Fibroblast of skin of scalp (primary cell): ENCODE measurements at regions not wholly inside any gene's neighbourhood (a gene's known extent, or its start where the extent isn't known, plus 50 kb on each side); places are given as distances from the start of the nearest gene placed in this dataset.

ENCODE experiments used
- DNase-seq: peaks from one replicate; pipeline ENCODE4 v3.0.0-alpha.2; 2013

DNA sequence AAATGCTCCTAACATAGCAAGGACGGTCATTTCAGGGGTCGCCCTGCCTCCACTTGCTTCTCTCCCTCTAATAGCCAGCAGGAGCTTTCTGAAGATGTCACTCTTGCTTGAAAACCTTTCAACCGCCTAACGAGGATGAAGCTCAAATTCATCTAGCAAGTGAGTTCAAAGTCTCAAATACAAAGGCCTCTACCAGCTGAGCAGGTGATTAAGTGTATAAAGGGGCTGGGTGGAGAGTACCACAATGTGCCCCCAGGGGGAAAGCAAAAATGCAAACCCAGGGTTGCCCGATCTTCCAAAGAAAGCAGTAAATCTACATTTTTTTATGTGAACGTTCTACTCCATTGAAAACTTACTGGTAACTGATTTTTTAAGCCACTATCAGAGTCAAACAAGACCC lies 50.4 kb upstream of the GRIP2 start:
- no peak for DNase-seq

DNA sequence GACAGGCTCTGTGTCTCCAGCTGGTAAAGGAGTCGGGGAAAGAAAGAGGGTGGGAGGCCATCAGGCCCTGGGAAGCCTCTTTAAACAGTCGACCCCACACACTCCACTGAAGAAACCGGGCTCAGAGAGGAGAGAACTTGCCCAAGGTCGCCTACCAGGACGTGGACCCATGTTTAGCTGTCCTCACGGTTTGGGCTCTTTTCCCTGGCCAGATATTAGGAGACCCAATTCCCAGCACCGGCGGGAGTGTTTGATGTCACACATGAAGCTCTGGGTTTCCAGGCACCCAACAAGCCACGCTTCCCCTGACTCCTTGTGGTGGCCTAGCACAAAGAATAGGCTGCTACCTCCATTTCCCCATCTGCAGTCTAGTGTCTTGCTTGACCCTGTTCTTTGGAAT lies 52.2 kb upstream of the GRIP2 start:
- DNase-seq = no peak

DNA sequence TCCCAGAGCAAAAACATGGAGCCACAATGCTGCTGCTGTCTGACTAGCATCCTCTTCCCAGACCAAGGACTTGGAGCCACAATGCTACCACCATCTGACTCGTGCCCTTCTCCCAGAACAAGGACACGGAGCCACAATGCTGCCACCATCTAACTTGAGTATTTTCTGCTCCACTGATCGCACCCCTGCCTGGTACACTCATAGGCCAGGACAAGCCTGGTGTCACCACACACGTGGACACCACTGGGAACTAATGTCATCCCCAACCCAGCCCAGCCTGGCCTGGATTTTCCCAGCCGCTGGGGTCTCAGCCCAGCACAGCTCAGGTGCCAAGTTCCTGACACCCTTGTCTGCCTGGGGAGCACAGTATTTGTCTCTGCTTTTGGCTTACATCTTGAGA lies 52.7 kb upstream of the GRIP2 start:
- DNase-seq = no peak

DNA sequence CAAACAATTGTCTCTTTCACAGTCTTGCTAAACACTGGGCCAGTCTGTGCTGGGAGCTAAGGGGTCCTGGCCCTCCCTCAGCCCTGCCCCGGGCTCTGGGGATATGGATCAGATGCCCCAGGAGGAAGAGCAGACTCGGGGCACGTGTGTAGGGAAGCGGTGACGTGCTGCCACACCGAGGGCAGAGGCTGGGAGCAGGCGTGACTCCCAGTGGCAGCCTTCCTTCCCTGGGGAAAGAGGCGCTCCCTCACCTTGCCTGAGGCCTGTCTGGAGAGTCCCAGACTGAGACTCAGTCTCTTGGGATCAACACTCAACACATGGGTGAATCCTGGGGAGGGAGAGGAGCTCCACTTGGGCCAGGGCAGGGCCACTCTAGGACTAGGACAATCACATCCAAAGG lies 54.1 kb upstream of the GRIP2 start:
- no peak for DNase-seq

DNA sequence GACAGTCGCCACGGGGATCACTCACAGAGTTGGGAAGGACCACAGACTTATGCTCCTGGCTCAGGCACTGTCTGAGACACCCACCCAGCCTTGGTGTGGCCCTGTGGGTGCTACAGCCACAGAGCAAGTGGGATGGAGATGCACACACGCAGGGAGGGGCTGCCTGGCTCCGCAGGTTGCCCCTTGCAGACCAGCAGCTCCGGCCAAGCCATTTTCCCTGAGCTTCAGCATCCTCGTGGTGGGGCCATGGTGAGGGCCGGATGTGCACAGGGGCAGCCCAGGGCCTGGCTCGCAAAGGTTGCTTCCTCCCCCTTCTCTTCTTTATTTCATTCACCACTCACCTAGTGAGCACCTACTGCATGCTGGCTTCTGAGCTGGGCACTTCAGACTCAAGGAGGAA lies 55.4 kb upstream of the GRIP2 start:
- DNase-seq = no peak

DNA sequence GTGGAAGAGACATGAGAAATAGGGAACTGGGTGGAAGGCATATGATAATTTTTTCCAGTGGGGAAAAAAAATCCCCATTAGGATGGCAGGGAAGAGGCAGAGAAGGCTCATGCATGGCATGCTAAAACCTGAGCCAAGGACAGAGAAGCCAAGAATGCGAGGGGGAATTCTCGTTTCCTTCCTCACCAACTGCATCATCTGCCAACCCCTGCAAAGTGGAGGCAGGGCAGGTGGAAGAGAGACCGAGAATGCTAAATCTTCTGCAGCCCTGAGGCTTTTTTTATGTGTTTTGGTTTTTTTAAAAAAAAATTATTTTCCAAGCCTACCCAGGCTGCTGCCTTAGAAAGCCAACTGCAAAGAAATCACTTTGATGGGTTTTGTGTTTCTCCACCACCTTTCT lies 54.3 kb upstream of the CCDC174 start:
- DNase-seq = no peak

DNA sequence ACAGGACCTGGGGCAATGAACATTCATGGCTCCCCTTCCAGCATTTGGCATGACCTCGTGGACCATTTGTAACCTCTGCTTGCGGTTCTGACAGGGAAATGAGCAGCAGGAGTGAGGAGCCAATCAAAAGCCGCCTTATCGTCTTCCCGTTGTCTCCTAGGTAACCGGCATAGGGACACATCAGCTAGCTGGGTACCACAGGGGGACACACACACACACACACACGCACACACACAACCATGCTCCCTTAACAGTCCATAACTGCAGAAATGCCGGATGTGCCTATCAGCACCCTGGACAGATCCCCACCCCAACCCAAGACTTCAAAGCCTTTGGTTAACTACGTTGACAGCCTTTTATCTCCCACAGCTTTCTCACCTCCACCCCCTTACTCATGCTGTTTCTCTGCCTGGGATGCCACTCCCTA lies 53.4 kb upstream of the CCDC174 start:
- peak; percentile 48 for DNase-seq

DNA sequence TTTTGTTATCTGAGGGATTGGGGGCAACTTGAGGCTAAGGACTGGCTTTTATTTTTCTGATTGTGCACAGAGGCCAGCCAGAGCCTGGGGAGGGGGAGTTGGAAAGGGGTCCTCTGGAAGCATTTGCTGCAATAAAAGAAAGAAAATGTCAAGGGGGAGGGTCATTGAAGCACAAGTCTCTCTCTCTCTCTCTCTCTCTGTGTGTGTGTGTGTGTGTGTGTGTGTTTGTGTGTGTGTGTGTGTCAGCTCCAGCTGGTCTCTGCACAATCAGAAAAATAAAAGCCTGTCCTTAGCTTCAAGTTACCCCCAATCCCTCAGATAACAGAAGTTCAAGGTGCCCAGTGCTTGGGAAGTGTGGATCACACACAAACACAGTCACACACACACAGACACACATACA lies 52.1 kb upstream of the CCDC174 start:
- no peak for DNase-seq

DNA sequence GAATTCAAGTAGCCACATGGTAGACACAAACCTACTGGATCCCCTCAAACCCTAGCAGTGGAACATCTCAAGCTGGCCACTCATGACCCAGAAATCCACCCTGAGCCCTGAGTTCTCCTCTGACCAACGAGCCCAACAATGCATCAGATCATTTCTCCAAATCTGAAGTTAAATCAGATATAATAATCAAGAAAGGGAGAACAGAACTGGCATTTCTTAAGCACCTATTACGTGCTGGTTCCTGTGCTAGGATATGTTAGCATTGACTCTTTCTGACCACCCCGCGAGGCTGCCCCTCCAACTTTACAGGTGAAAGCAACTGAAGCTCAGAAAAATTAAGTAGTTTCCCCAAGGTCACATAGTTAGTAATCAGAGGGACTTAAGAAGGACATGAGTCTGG lies 51.5 kb upstream of the CCDC174 start:
- DNase-seq = no peak

DNA sequence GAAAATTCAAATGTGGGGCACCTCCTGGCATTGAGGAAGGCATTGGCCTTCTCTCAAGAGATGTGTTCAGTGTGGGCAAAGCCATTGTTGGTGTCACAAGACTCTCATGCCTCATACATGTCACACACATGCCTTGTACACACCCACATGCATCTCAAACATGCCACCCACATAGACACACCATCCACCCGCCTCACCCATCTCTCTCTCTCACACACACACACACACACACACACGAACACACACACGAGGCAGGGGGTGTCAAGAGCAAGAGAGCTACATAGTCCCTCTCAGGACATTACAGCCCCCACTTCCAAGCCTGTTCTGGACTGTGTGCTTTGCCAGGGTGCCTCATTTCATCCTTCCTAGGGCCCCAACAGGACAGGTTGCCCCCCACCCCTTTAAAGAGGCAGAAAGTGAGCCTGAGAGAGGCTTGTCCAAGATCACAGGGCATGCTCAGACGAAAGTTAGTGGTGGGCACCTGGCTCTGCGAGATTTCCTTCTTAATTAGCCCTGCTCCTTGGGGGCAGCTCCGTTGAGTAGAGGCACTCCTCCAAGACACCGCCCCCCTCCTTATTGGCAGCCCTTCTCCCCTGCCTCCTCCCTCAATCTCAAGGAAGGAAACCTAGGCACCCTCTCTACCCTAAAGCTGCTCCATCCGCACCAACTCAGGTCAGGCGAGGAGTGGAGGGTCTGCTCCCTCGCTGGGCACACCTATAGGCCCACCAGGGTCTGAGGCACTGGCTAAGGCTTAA lies 50.5 kb upstream of the CCDC174 start:
- DNase-seq = no peak

DNA sequence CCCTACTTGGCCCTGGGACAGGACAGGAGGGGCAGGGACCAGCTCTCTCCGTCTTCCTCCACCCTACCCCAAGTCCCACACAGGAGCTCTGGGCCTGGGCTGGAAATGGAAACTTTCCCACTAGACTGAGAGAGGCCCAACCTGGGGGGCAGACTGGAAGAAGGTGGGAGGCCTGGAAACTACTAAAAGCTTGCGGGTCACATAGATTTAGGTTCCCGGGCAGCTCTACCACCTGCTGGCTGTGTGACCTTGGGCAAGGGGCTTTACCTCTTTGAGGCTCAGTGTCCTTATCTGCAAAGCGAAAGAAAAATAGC lies 49.9 kb upstream of the CCDC174 start:
- no peak for DNase-seq
